GM12874 (cell line): ENCODE measurements at regions not wholly inside any gene's neighbourhood (a gene's known extent, or its start where the extent isn't known, plus 50 kb on each side); places are given as distances from the start of the nearest gene placed in this dataset.

ENCODE experiments used
- CTCF ChIP-seq: IDR thresholded peaks from 2 replicates; pipeline ENCODE4 v1.5.1; 2011; ENCODE audit warnings: low read depth, mild to moderate bottlenecking, control low read depth, low read length, moderate library complexity; ENCODE audit not compliant: insufficient read depth

- no peak for TF ChIP-seq CTCF
Observed at GRCh38 chr10:31153692-31154091, 122.0 kb upstream of the ZNF438 start.

DNA sequence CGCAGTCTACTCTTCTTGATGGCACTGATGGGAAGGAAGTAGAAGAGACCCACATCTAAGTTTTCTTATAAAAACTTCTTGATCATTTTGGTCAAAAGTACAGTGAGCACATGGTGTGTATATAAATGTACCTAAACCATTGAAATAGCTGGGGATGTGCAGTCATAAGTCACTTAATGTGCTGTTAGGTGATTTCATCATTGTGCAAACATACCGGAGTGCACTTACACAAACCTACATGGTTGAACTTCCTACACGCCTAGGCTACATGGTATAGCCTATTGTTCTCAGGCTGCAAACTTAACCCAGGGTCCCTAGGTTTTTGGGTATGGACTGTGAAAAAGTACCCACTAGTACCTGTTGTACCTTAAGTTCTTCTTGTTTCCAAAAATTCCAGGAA is 123.3 kb upstream of the ZNF438 start:
- no peak for TF ChIP-seq CTCF

DNA sequence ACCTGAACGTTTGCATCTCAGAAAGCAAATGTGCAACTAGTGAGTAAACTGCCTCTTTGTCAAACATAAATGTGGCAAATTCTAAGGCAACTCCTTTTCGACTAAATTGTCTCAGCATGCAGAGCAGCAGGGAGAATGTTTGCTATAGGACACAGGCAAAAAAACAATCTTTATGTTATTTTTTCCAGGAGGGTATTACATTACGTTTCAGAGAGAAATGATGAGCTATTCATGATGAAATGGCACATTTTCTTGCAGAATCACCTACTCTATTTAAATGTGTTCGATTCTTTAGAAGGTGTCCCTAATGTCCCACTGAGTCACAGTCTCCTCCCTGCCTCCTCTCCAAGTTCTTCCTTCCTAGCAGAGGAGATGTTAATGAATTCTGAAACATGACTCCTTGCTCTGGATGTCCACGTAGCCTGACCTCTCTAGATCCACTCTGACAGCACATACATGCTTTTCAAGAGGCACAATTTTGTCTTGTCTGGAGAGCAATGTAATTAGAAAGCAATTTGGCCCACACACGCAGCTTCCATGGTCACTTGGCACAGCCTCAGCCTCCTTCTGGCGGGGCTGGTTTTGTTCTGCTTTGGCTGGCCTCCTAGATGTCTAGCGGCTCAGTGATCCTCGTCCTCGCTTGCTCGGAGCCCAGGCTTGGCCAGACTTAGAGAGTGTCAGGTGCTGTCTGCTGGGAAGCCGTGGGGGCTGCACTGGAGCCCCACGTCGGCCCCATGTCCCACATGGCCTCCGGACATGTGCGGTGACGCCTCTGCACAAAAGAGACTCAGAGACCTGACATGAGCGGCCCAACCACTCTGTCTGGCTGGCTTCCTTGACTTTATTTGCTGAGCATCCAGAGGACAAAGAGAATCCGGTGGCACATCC is 125.7 kb upstream of the ZNF438 start:
- TF ChIP-seq CTCF, result no peak

DNA sequence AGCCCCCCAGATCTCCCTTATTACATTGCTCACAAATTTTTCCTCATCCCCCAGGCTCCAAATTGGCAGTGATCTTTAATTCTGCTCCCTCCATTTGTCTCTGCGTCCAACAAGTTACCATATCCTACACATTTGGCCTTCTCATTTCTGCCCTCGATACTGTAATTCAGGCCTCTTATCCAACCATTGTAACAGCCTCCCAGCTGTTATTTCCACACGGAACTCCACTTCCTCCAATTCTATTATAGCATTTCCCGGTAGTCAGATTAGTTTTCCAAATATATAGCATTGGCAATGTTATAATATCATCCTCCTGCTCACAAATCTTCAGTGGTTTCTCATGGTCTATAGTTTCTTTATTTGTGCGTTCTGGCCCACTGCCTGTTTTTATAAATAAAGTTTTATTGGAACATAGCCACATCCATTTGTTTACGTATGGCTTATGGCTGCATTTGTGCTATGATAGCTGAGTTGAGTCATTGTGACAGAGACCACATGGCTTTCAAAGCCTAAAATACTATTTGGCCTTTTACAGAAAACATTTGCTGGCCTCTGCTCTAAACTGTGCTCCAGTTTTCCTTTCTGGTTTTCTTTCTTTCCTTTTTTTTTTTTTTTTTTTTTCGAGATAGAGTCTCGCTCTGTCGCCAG is 126.5 kb upstream of the ZNF438 start:
- TF ChIP-seq CTCF, result no peak

- no peak for TF ChIP-seq CTCF
Observed at GRCh38 chr10:31166606-31167005, 134.9 kb upstream of the ZNF438 start.

- TF ChIP-seq CTCF, result no peak
Observed at GRCh38 chr10:31170636-31171035, 139.0 kb upstream of the ZNF438 start.

GRCh38 chr10:31171402-31172083 is 139.9 kb upstream of the ZNF438 start:
- TF ChIP-seq CTCF, result no peak
